Neuron (in vitro differentiated cells): ENCODE measurements at regions not wholly inside any gene's neighbourhood (a gene's known extent, or its start where the extent isn't known, plus 50 kb on each side); places are given as distances from the start of the nearest gene placed in this dataset.

ENCODE experiments used
- H2AFZ ChIP-seq: one replicate; pipeline ENCODE4 v1.6.1; 2013; ENCODE audit warnings: low read depth, mild to moderate bottlenecking, inconsistent platforms, low read length, moderate library complexity
- H3K27me3 ChIP-seq: one replicate; pipeline ENCODE4 v1.6.1; 2013; ENCODE audit warnings: low read length; ENCODE audit not compliant: insufficient read depth
- H3K36me3 ChIP-seq: one replicate; pipeline ENCODE4 v1.6.1; 2013; ENCODE audit warnings: low read length; ENCODE audit not compliant: insufficient read depth
- H3K4me1 ChIP-seq: one replicate; pipeline ENCODE4 v1.6.1; 2013; ENCODE audit warnings: low read length; ENCODE audit not compliant: insufficient read depth
- H3K4me3 ChIP-seq: 2 replicates; pipeline ENCODE4 v1.5.1; 2013; ENCODE audit warnings: mild to moderate bottlenecking, low read length, moderate library complexity
- H3K9me3 ChIP-seq: one replicate; pipeline ENCODE4 v1.6.1; 2013; ENCODE audit warnings: low read length

- H3K27me3 ChIP-seq: no peaks in the 10 kb centered on the region
- H3K9me3 ChIP-seq: no peaks in the 10 kb centered on the region
- no peak overlapping the region for H2AFZ ChIP-seq
- no peaks in the 10 kb centered on the region for H3K4me1 ChIP-seq
- no peaks in the 10 kb centered on the region for H3K36me3 ChIP-seq
- no peak overlapping the region for H3K4me3 ChIP-seq
Observed at GRCh38 chr9:12014488-12014887, 678.7 kb upstream of the TYRP1 start.

- Histone ChIP-seq H3K27me3 (no peaks in the 10 kb centered on the region), H3K4me1 (no peaks in the 10 kb centered on the region), H3K9me3 (peaks cover 3% of the 10 kb centered on the region), H3K36me3 (no peaks in the 10 kb centered on the region), H3K4me3 (no peak overlapping the region), H2AFZ (no peak overlapping the region)
Observed at GRCh38 chr9:12054235-12054634, 639.0 kb upstream of the TYRP1 start.

DNA sequence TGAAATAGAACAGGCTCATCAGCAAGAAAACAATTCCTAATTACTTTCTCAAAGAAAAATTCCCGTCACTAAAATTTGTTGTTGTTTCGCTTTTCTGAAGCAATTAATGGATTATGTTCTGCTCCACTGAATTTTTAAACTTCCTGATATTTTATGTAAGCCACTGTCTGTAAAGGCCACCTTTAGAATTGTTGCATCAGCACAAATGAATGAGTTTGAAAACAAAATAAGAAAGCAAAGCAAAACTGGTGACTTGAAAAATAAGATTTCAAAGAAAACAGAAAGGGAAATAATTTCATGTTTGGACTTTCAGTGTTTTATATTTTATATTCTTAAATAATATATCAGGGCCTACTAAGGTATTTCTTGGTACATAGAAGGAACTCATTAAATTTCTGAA, 636.3 kb upstream of the TYRP1 start:
- no peak overlapping the region for H2AFZ ChIP-seq
- no peaks in the 10 kb centered on the region for H3K36me3 ChIP-seq
- H3K9me3 ChIP-seq: peaks cover 3% of the 10 kb centered on the region
- H3K4me3 ChIP-seq: no peak overlapping the region
- H3K27me3 ChIP-seq: no peaks in the 10 kb centered on the region
- no peaks in the 10 kb centered on the region for H3K4me1 ChIP-seq

GRCh38 chr9:12060067-12060466, 633.1 kb upstream of the TYRP1 start:
- no peak overlapping the region for H3K4me3 ChIP-seq
- peaks cover under 1% of the 10 kb centered on the region for H3K9me3 ChIP-seq

GRCh38 chr9:12060811-12061210, 632.4 kb upstream of the TYRP1 start:
- Histone ChIP-seq H3K36me3 (no peaks in the 10 kb centered on the region), H3K4me3 (no peak overlapping the region), H2AFZ (no peak overlapping the region), H3K27me3 (no peaks in the 10 kb centered on the region), H3K4me1 (no peaks in the 10 kb centered on the region), H3K9me3 (no peaks in the 10 kb centered on the region)

More at GRCh38 chr9:12060067-12060466, 633.1 kb upstream of the TYRP1 start:
- no peaks in the 10 kb centered on the region for H3K36me3 ChIP-seq
- no peaks in the 10 kb centered on the region for H3K4me1 ChIP-seq
- H2AFZ ChIP-seq: no peak overlapping the region
- no peaks in the 10 kb centered on the region for H3K27me3 ChIP-seq

- H3K27me3 ChIP-seq: no peaks in the 10 kb centered on the region
- no peaks in the 10 kb centered on the region for H3K36me3 ChIP-seq
- no peaks in the 10 kb centered on the region for H3K4me1 ChIP-seq
- no peak overlapping the region for H2AFZ ChIP-seq
- H3K9me3 ChIP-seq: no peaks in the 10 kb centered on the region
- H3K4me3 ChIP-seq: no peak overlapping the region
Observed at GRCh38 chr9:12065050-12065449, 628.1 kb upstream of the TYRP1 start.

GRCh38 chr9:12065686-12066085, 627.5 kb upstream of the TYRP1 start:
- Histone ChIP-seq H3K27me3 (no peaks in the 10 kb centered on the region), H2AFZ (no peak overlapping the region), H3K9me3 (no peaks in the 10 kb centered on the region), H3K4me3 (no peak overlapping the region), H3K4me1 (no peaks in the 10 kb centered on the region), H3K36me3 (no peaks in the 10 kb centered on the region)

DNA sequence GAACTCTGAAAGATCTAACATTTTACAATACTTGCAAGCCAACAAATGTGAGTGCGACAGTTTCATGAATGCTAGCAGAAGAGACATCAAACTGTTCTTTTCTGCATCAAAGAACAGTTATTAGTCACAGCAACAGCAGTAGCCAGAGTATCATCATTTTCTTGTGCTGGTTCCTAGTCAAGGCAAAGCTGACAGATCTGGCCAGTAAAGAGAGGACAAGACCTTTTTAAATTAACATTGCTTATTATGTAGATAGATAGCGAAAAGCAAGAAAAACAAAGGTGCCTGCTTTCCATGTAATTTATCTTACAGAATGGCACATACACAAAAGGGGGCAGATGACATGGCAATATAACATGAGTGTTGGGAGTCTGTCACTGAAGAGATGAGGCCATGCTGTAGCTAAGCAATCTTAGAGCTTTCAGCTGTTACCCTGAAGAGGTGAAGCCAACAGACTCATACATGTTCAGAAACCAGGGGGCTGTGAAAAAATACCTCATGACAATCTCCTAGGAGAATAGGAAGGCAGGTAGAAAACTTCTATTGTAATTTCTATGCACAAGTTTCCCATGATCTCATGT, 626.6 kb upstream of the TYRP1 start:
- no peaks in the 10 kb centered on the region for H3K9me3 ChIP-seq

GRCh38 chr9:12069366-12069765, 623.8 kb upstream of the TYRP1 start:
- Histone ChIP-seq H3K27me3 (no peaks in the 10 kb centered on the region), H3K9me3 (no peaks in the 10 kb centered on the region), H2AFZ (no peak overlapping the region), H3K36me3 (no peaks in the 10 kb centered on the region), H3K4me1 (no peaks in the 10 kb centered on the region), H3K4me3 (no peak overlapping the region)

More for the DNA sequence above, 626.6 kb upstream of the TYRP1 start:
- H2AFZ ChIP-seq: no peak overlapping the region
- no peaks in the 10 kb centered on the region for H3K4me1 ChIP-seq
- no peak overlapping the region for H3K4me3 ChIP-seq
- no peaks in the 10 kb centered on the region for H3K27me3 ChIP-seq
- H3K36me3 ChIP-seq: no peaks in the 10 kb centered on the region

GRCh38 chr9:12085399-12085798, 607.8 kb upstream of the TYRP1 start:
- Histone ChIP-seq H3K36me3 (no peaks in the 10 kb centered on the region), H3K9me3 (no peaks in the 10 kb centered on the region), H3K4me3 (no peak overlapping the region), H3K27me3 (no peaks in the 10 kb centered on the region), H3K4me1 (no peaks in the 10 kb centered on the region), H2AFZ (no peak overlapping the region)

DNA sequence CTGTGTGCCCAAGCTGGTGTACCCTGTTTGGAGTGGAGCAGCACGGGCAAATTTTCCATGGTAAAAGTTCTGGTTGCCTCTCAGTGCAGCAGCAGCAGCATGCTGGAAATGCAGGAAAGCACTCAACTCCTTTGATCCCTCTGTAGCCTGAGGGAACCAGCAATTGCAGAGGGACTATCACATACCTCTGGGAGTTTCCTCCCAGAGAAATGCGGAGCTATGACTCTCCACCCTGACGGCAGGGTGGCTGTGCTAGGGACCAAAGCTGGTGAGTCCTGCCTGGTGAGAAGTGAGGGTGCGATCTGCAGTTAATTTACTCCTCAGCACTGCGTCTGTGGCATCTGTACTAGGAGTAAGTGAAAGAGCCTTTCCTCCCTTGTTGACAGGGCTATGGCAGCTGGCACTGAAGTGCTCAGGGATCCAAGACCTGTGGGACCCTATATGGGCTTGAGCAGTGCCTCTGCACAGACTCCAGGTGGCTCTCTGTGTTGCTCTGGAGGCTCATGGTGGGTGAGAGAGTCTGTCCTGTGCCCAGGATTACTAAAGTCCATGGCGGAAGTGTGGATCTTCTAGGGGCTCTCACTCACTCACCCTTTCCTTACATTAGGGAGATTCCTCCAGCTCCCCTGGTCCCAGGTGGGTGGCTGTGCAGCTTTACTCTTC, 601.2 kb upstream of the TYRP1 start:
- no peaks in the 10 kb centered on the region for H3K9me3 ChIP-seq
- H3K4me3 ChIP-seq: no peak overlapping the region
- H2AFZ ChIP-seq: no peak overlapping the region
- no peaks in the 10 kb centered on the region for H3K27me3 ChIP-seq
- H3K4me1 ChIP-seq: no peaks in the 10 kb centered on the region
- no peaks in the 10 kb centered on the region for H3K36me3 ChIP-seq

DNA sequence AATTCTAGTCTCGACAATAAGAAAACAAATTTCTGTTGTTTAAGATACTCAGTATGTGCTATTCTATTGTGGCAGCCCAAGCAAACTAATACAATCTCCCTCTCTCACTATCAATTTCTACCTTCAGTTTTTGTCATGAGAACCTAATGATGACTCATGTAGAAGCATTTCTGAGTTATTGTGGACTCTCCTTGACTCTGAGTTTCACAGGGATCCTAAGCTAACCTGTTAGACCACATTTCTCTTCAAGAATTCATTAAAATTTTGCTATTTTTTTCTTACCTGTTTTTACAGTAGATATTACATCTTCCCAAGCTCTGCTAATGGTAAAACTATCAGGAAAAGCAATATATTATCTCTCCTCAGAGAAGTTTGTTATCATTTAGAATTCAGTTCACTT, 599.1 kb upstream of the TYRP1 start:
- H3K4me3 ChIP-seq: no peak overlapping the region
- no peaks in the 10 kb centered on the region for H3K4me1 ChIP-seq
- no peaks in the 10 kb centered on the region for H3K9me3 ChIP-seq
- H3K36me3 ChIP-seq: no peaks in the 10 kb centered on the region
- H2AFZ ChIP-seq: no peak overlapping the region
- H3K27me3 ChIP-seq: no peaks in the 10 kb centered on the region

GRCh38 chr9:12095931-12096330, 597.3 kb upstream of the TYRP1 start:
- H3K36me3 ChIP-seq: no peaks in the 10 kb centered on the region
- no peaks in the 10 kb centered on the region for H3K9me3 ChIP-seq
- H2AFZ ChIP-seq: no peak overlapping the region
- no peaks in the 10 kb centered on the region for H3K4me1 ChIP-seq
- H3K27me3 ChIP-seq: no peaks in the 10 kb centered on the region
- H3K4me3 ChIP-seq: no peak overlapping the region

GRCh38 chr9:12133416-12133815, 559.8 kb upstream of the TYRP1 start:
- H3K36me3 ChIP-seq: no peaks in the 10 kb centered on the region
- H3K9me3 ChIP-seq: no peaks in the 10 kb centered on the region
- H2AFZ ChIP-seq: no peak overlapping the region
- no peak overlapping the region for H3K4me3 ChIP-seq
- no peaks in the 10 kb centered on the region for H3K4me1 ChIP-seq
- no peaks in the 10 kb centered on the region for H3K27me3 ChIP-seq
